ENCODE measurements at regions not wholly inside any gene's neighbourhood (a gene's known extent, or its start where the extent isn't known, plus 50 kb on each side); places are given as distances from the start of the nearest gene placed in this dataset.
"Not testable (repeated sequence)": the region's sequence is repeated elsewhere in the genome, so short reads cannot be mapped to it uniquely, and the experiment has no call there.

DNA sequence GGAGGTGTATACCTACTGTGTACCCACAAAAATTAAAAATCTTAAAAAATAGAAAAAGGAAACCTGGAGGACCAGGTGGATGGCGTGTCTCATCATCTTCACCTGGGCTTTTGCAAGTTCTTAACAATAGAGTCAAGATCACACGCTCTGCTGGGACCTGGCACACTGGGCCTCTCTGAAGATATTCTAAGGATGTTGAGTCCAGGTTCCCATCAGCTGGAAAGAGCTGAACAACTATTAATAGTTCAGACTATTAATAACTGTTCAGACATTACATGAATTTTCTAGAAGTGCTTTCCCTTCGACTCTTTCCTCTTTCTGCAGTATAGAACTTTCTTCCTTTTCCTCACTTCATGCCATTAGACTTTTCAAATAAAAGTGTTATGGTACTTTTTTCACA is 320.2 kb upstream of the IL12A start:
- no peak for DNase-seq

- DNase-seq = no peak
Measured at GRCh38 chr3:159668990-159669476, 319.6 kb upstream of the IL12A start.

- DNase-seq = no peak
Measured at GRCh38 chr3:159669766-159670165, 318.9 kb upstream of the IL12A start.

GRCh38 chr3:159672728-159673688 is 315.6 kb upstream of the IL12A start:
- DNase-seq = no peak

- DNase-seq = no peak
Measured at GRCh38 chr3:159674583-159674982, 314.1 kb upstream of the IL12A start.

DNA sequence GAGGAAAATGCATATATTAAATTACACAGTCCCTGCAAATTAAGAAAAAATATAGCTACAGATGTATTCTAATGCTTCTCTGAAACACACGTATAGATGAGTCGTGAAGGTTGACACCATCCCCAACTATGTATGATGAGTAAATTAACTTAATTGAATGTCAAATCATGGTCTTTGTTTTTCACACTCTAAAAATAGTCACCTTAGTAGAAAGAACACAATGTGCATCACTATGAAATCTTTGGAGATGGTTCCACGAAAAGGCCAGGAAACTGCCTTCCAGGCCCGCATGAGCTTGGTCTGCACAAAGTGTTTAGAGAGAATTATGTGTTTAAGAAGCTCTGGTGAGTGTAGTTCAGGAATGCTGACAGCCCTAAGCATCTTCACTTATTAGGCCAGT is 313.4 kb upstream of the IL12A start:
- no peak for DNase-seq

DNA sequence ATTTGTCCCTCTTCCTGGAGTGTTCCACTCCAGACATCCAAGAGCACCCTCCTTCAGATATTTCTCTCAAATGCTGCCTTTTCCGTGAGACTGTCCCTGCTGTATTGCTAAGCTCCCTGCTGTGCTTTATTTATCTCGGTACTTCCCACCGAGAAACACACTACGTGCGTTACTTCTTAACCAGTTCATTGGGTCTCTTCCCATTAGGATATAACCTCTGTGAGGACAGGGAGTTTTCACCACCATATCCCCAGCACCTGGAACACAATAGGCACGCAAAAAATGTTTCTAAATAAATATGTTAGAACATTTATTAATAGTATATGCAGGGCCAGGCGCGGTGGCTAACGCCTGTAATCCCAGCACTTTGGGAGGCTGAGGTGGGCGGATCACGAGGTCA is 308.7 kb upstream of the IL12A start:
- DNase-seq = no peak

- DNase-seq = not testable (repeated sequence)
Measured at GRCh38 chr3:159681717-159682116, 306.9 kb upstream of the IL12A start.

DNA sequence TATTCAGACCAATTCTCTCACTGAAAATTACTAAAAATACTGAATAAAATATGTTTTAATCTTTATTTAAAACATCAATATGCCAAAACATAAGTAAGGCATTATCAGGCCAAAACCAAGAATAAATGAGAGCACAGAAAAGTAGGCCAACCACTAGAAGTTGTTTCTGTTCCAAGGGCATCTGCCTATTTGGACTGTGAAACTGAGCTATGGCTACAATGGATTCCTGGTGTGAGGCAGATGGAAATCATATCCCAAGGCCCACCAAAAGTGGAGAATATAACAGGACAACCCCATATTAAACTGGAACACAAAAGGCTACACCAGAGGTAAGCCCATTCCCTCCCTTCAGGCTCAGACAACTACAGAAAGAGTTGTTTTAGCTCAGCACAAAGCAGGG is 302.8 kb upstream of the IL12A start:
- DNase-seq = no peak

- no peak for DNase-seq
Measured at GRCh38 chr3:159693226-159693625, 295.4 kb upstream of the IL12A start.

GRCh38 chr3:159711560-159712333 is 276.9 kb upstream of the IL12A start:
- no peak for DNase-seq

DNA sequence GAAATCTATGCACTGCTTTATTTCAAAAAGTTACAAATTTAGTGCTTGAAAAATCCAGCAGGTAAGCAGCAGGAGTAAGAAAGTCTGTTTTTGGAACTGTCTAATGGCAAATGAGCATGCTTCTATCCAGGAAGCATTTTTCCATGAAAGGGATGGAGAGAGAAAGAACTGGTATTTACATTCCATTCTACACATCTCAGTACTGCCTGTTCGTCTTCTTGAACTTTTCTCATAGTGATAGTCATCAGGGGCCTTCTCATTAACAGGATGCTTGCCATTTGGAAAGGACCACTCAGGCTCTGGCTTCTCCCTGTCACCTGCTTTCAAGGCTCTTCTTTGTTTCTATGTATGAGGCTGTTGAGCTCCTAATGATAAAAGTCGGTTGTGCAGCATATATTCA is 267.3 kb upstream of the IL12A start:
- no peak for DNase-seq

DNA sequence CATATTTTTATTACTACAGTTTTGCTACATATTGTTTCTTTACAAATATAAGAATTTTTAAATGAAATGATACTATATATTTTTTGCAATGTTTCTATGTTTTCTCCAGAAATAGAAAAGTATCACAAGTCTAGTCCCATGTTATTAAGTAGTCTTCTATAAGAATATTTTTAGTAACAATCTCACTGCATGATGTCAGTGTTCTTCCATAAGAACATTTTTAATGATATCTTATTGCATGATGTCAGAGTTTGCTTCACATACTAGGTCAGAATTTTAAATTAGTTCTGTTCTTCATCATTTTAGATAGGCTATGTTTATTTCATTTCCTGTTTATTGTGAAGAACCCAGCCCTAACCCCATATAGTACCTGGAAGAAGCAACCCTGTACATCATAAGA is 265.3 kb upstream of the IL12A start:
- DNase-seq = no peak

DNA sequence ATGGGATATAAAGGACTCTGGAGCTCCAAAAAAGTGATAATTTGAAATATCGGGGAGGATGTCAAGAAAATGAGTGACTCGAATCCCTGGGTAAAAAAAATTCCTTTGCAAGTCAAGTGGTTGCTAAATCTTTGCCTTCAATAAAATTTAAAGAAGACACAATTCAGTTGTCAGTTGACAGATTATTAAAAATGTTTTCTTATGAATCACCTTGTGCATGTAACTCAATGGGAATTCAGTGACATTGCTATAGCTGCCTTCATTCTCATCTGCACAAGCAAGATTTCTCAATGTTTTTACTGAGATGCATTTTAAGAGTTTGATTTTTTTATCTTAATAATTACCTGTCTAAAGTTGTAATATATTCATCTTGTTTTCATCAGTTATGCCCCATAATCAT is 264.0 kb upstream of the IL12A start:
- no peak for DNase-seq

- DNase-seq = no peak
Measured at GRCh38 chr3:159726231-159726964, 262.2 kb upstream of the IL12A start.

- DNase-seq = no peak
Measured at GRCh38 chr3:159727506-159727905, 261.1 kb upstream of the IL12A start.

DNA sequence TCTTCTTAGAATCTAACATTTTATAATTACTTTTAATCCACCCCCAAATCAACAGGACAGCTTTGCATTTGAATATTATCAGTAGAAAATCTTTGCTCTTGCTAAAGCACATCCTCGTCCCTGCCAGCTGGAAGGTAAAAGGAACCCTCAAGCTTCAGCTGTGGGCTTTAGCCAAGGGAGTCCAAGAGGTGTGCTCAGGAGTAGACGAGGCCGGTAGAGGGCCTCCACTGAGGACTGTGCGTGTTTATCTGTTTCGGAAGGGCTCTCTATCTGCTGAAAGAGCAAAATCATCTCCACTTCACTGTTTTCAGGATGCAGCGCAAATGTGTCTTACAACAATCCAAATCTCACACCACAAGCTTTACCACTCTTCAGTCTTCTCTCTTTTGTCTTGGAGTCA is 257.4 kb upstream of the IL12A start:
- no peak for DNase-seq

DNA sequence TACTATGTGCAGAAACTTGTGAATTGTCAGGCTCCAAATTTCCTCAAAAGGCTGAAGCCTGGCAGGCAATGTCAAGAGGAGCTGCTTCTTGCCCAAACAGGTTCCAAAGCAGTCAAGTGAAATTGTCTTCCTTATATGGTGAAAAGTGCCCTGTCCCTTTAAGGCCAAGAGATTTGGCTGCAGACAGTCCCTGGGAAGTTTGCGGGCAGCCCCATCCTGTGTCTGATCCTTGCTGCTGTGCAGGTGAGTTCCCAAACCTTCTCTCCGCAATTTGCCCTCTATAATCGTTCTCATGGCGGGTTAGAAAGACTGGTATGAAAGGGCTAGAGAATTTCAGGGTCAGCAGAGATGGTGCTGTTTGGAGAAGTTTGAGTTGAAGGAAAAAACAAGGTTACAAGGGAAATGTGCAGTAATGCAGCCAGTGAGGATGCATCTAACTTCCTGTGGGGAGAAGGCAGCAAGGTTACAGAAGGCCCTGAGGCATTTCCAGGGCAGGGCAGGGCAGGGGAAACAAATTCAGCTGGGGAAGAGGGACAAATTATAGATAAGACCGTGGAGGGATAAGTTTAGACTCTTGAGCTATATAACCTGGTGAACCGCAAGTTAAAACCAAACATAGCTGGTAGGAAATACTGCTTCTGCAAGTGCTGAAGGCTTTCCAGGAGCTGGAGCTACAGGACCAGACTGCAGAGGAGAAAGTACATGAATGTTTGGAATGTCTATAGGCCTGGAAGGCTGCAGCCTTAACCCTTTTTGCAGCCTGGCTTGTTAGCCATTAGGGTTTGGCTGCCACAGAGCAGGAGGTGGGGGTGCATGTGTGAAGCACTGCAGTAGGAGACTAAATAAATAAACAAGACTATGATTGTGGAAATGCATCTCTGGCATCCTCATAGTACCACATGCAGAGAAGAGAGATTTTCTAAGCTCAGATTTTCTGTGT is 256.2 kb upstream of the IL12A start:
- DNase-seq = no peak

DNA sequence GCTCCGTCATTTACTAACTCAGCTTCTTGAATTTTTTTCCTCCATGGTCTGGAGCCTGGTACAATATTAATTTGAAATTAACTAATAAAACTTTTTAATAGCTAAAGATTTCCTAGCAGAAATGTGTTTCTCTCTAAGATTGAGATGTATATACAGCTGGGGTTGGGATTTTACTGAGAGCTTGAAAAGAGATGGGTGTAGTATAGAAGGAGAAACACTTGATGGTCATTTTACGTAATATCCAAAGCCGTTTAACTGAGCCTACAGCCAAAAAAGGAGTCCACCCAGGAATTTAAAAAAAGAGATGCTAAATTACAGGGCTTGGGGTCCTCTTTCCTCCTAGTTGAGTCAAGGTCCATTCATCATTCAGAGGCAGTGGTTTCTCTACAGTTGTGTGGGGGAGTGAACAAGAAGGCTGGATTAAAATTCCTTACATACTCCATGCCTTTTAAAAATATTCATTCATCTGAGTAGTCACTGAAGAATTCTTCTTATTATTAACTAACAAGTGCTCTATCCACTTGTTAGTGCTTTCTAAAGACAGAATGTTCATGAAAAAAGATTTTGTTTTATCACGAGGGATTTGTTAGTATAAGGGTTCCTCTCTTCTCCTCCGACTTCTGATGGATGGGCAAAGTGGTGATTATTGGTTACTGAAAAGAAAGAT is 255.3 kb upstream of the IL12A start:
- no peak for DNase-seq

DNA sequence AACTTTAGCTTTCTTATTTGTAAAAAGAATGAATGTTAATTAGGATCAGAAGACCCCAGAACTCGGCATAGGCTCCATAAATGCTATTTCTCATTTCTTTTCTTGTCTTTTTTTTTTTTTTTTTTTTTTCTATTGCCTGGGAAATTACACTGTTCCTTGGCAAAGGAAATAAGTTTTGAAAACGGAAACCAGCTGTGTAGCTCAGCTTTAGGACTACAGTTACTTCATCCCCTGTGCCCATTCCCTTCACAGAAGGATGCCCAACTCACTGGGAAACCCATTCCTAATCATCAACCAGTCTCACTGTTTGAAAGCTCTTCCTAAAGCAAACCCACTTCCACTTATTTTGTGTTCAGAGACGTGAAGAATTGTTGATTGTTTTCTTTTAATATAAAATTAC is 254.0 kb upstream of the IL12A start:
- no peak for DNase-seq

GRCh38 chr3:159739166-159739565 is 249.5 kb upstream of the IL12A start:
- DNase-seq = no peak
